Germinal center (tissue), 1 donor: ENCODE measurements at regions not wholly inside any gene's neighbourhood (a gene's known extent, or its start where the extent isn't known, plus 50 kb on each side); places are given as distances from the start of the nearest gene placed in this dataset.

Experiments
- DNase-seq: peaks from one replicate; pipeline ENCODE4 v3.0.0; 2012; ENCODE audit warnings: mixed read lengths, low spot score

DNA sequence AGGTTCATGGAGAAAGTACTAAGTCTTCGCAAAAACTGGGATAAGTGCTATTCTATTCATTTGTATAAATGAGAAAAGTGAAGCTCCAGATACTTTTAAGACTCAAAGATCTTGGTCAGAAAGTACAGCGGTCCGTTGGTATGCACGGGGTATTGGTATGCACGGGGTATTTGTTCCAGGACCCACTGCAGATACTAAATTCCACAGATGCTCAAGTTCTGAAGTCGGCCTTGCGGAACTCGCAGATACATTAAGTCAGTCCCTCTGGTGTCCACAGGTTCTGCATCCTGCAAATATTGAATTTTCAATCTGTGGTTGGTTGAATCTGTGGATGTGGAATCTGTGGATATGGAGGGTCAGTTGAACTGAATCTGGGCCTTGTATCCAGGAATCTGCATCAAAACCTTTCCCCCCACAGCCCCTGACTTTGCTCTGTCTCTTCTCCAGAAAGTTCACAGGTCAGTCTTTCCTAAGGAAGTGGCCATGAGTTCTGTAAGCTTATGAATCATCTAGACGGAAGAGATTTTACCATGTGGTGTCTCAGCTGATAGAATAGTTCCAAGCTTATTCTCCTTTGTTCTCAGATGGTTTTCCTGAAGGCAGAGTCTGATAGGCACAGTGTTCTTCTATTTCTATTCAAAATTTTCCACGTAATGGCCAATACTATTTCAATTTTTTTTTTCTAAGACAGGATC, 274.7 kb downstream of the NEDD1 start:
- no peak for DNase-seq

- DNase-seq: no peak
These were observed 275.7 kb downstream of the NEDD1 start for GRCh38 chr12:97182769-97183168.

- DNase-seq: no peak
These were observed 277.2 kb downstream of the NEDD1 start for GRCh38 chr12:97184127-97184773.

DNA sequence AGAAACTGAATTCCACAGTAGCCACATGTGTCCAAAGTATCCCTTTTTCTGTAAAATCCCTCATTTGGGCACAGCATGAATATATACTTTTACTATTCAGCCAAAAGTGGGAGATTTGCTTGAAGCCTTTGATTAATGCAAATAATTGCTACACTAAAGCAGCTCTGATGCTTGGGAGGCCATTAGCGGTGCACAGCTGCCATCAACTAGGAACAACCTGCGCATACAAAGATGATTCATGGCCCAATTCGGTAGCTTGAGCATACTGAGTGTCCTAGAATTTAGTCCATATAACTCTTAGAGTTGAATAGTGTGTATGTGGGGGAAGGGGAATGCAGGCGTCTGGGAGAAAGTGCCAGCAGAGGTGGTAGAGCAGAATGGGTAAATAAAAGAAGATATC, 277.0 kb upstream of the RMST start:
- no peak for DNase-seq

DNA sequence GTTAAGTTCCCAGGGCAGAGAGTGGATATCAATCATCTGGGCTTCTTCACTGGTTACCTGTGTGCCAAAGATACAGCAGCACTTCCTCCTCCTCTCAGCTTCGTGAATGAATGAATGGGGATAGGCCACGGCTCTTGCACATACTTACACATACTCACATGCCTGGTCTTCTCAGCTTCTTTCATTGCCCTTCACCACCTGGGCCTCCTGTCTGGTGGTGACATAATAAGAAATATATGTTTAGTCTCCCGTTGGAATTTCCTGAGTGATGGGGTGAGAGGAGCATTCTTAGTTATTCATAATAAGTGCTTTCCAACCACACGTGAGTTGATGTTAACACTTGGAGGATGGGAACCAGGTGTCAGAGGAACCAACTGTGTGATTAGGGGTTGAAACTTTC, 268.1 kb upstream of the RMST start:
- DNase-seq: no peak

DNA sequence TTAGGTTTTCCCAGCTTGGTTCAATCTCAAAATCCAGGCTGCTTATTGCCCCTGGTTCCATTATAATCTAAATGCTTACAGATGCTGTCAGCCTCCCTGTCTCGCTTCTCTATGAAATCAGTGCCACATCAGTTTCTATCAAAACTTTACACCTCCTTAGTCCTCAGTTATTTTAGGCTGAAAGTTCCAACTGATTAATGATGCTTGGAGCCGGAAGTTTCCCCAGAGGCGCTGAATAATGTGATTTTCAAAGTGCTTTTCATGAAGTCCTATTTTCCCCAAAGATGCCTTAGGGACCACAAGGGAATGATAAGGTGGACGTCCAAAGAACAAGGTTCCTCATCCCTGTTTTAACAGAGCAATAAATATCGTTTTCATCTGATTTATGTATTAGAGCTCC, 262.4 kb upstream of the RMST start:
- no peak for DNase-seq

DNA sequence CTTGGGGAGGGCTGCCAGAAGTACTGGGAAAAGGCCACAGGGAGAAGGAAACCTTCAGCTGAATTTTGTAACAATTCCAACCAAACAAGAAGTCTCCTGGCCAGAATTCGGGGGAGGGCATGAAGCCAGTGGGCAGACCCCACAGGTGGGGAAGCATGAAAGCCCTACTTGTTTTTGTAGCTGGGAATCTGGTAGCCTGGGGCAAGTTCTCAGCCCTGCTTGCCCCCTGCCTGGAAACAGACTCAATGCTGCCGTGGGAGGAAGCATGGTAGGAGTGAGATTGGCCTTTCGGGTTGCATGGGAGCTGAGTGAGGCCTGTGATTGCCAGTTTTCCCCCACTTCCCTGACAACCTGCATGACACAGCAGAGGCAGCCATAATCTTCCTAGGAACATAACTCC, 259.2 kb upstream of the RMST start:
- no peak for DNase-seq

DNA sequence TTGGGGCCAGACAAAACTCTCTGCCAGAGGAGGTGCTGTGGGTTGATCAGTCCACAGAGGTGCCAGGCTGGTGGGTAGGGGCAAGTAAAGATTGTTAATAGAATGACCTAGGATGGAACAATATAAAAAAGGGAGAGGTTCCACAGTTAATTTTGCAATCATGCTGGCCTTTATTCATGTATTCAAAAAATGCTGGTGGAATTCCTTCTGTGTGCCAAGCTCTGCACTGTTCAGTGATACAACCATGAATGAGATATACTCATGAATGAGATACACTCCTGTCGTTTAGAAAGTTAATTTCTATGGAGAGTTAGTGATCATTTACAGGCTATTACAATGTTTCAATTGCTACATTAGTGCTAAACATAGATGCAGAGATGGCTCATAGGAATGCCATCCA, 252.6 kb upstream of the RMST start:
- no peak for DNase-seq

DNA sequence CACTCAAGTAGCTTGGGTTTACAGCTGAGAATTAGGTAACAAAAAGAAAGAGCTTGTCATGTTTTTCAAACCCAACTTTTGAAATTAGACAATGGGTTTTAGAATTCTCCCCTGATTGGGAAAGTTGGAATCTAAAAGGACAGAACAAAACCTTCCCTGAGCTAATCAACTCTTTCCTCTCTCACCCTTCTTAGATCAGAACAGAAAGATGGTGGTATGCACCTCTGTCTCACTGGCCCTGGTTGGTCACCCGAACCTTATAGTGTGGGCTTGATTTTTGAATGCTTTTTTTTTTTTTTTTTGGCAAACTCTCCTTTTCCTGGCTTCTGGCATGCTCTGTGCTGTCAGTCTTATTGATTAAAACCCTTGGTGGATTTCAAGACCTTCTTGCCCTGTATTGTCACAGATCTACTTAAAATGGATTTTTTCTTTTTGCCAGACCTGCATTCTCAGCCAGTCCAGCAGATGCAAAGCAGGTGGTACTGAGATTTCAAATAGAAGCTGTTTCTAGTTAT, 251.1 kb upstream of the RMST start:
- no peak for DNase-seq

GRCh38 chr12:97216848-97217247, 245.8 kb upstream of the RMST start:
- no peak for DNase-seq

- no peak for DNase-seq
These were observed 240.2 kb upstream of the RMST start for GRCh38 chr12:97222391-97222790.

DNA sequence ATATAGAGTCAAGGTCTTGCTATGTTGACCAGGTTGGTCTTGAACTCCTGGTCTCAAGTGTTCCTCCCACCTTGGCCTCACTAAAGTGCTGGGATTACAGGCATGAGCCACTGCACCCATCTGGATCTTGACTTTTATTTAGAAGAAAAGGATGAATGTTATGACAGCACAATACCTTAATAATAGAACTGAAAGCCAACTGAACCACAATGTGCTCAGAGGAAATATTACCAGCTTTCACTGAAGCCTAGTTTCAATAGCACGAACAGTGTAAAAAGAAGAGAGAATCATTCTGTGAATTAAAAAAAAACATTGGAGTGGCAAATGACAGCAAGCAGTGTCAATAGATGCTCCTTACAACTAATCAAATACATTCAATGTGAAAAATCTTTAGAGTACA, 239.2 kb upstream of the RMST start:
- no peak for DNase-seq

- no peak for DNase-seq
These were observed 233.6 kb upstream of the RMST start for GRCh38 chr12:97229004-97229403.

GRCh38 chr12:97235102-97235501, 227.5 kb upstream of the RMST start:
- no peak for DNase-seq

DNA sequence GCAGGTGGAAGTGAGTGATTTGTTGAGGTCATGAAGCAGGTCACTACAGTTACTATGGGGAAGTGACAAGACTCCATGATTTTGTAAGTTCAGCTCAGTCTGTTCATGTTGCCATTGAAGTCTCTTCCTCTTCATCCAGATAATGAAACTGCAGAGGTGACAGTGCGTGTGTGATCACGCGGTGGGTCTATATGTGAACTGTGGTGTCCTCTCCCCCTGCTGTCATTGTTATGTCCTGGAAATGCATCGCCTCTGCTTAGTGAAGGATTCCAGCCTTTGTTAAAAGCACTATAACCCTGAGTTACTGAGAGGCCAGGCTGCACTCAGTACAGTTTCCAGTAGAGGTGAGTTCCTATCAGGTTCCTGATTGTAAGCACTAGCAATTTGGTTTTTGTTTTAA, 216.2 kb upstream of the RMST start:
- DNase-seq: no peak

- no peak for DNase-seq
These were observed 212.1 kb upstream of the RMST start for GRCh38 chr12:97250483-97250882.

GRCh38 chr12:97257726-97258125, 204.9 kb upstream of the RMST start:
- no peak for DNase-seq

- no peak for DNase-seq
These were observed 203.5 kb upstream of the RMST start for GRCh38 chr12:97259098-97259497.

GRCh38 chr12:97260786-97261185, 201.8 kb upstream of the RMST start:
- DNase-seq: no peak

DNA sequence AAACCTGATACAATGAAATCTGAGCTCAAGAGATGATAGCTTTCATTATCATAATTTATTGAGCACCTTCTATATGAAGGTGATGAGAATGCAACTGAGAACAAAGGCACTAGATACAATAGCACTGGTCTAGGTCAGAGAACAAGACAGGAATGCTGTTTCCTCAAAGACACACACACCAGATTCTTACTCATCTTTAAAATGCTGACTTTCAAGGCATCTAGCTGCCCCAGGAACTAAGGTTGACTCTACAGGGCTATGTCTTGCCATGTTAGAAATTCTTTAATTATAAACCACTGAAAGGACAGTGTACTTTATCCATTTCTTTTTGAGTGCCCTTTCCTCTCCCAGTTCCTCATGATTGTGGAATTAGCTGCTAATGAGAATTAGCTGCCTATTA, 195.4 kb upstream of the RMST start:
- no peak for DNase-seq

GRCh38 chr12:97267594-97268202, 194.9 kb upstream of the RMST start:
- DNase-seq: no peak

DNA sequence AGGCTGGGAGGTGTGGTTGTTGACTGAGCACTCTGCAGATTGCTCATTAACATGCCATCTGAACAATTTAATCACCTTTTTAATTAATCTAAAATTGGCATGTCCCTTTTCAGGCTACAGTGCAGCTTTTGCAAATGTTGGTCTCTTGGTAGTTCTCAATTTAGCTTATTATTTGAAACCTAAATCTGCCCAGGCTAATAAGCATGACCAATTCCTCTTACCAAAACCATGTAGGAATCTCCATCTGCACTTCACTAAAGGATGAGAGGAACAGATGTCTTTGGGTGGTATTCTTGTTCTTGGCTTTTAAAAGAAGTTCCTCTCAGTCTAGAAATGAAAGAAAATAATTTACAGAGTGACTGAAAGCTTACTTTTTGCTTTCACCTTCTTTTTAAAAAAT, 190.1 kb upstream of the RMST start:
- DNase-seq: no peak

DNA sequence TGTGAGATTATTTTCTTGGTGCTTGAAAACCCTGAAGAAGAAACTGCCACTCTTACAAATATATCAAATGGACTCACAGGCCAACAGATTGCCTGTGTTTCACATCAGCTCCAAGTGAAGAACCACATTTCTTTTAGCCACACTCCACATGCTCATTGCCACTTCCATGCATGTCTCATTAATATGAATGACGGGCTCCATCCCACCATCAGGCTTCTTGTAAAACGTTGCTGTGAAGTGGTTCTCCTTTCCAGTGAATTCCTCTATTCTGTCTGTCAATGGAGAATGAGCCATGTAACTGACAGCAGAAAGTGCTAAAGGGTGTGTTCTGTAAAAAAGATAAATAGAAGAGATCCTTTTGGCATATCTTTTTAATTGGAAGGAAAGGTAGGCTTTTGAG, 188.2 kb upstream of the RMST start:
- DNase-seq: no peak

GRCh38 chr12:97275256-97275655, 187.3 kb upstream of the RMST start:
- no peak for DNase-seq
